ENCODE measurements at regions not wholly inside any gene's neighbourhood (a gene's known extent, or its start where the extent isn't known, plus 50 kb on each side); places are given as distances from the start of the nearest gene placed in this dataset.

GRCh38 chr3:76405196-76405595, 619.8 kb upstream of the ZNF717 start:
- no peak for DNase-seq (ENCODE audit: low read depth)

- no peak for DNase-seq (ENCODE audit: low read depth)
Observed at GRCh38 chr3:76410762-76411281, 625.5 kb upstream of the ZNF717 start.

DNA sequence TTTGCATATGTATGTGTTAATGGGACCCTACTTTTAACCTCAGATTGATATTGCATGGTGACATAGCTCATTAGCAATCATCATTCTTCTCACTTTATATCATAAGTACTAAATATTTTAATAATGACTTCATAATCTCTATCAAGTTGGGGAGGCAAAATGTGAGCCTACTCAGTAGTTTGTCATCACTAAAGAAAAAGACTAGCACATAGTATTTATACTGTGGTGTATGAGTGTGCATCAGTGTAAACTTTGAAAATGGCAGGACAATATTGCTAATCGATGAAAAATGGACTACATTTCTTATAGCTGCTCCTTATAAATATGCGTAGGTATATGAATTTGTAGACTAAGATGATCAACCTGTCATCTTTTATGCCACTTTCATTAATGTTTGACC, 624.5 kb upstream of the ROBO2 start:
- no peak for DNase-seq (ENCODE audit: low read depth)

- no peak for DNase-seq (ENCODE audit: low read depth)
Observed at GRCh38 chr3:76429581-76430177, 610.2 kb upstream of the ROBO2 start.

GRCh38 chr3:76432396-76432795, 607.5 kb upstream of the ROBO2 start:
- DNase-seq (ENCODE audit: low read depth) = no peak

DNA sequence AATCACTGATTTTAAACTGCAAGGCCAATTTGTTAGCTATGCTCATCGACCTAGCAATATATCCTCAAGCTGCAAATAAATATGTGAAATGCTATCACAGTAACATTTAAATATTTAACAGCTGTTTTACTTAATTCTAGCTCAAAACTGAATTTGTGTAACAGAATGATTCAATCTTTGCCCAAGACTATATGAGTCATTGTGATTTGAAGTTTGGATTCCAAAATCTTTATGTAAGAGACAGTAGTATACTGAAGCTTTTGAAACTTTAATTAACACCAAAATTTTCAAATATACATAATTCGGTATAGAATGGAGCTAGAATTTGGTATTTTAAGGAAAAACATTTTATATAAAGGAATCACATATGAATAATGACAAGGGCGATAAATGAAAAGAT, 603.0 kb upstream of the ROBO2 start:
- DNase-seq (ENCODE audit: low read depth) = no peak

DNA sequence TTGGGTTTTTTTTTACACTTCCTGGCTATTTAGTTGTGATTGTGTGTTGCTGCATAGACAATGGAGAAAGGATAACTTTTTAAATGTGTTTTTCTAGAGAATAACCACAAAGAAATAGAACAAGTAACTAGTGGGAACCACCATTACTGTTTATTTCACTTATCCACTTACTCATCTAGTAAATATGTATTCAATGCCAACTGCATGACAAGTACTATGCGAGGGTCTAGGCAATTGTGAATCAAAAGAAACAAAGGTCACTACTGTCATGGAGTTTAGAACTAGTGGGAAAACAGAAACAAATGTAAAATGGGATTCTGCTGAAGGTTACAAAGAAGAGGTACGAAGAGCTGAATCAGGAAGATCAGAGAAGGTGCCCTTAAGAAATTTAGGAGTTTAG, 600.9 kb upstream of the ROBO2 start:
- DNase-seq (ENCODE audit: low read depth) = peak; percentile 42

- DNase-seq (ENCODE audit: low read depth) = no peak
Observed at GRCh38 chr3:76442374-76442915, 597.5 kb upstream of the ROBO2 start.

- no peak for DNase-seq (ENCODE audit: low read depth)
Observed at GRCh38 chr3:76456322-76456721, 583.6 kb upstream of the ROBO2 start.

- no peak for DNase-seq (ENCODE audit: low read depth)
Observed at GRCh38 chr3:76463501-76463900, 576.4 kb upstream of the ROBO2 start.

DNA sequence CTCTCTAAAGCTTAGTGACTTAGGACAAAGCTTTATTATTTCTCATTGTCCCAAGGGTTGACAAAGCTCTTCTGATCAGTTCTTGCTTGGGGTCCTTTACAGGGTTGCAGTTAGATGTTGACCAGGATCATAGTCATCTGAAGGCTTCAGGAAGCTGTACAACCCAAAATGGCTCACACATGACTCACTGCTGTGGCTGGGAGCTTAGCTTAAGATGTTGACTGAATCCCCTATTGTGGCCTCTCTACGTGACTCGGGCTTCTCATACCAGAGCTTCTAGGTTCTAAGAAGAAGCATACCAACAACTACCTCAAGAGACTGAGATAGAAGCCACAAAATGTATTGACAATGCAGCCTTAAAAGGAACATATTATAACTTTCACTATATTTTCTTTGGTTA, 569.6 kb upstream of the ROBO2 start:
- DNase-seq (ENCODE audit: low read depth) = peak; percentile 88

DNA sequence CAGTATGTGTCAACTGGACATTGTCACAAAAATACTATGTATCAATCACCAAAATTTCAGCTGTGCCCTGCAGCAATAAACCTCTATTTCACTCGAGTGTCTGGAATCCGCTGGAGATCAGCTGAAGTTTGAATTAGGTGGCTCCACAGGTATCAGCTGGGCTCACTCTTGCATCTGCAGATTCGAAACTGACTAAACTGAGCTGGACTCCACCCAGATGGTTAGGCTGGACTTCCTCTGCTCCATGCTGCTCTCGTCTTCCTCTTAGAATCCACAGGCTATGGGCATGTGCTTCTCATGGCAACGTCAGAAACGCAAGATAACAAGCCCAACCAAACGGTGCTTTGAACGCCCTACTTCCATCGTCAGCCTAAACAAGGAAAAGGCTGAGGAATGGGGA, 565.3 kb upstream of the ROBO2 start:
- DNase-seq (ENCODE audit: low read depth) = no peak

GRCh38 chr3:76479161-76479650, 560.7 kb upstream of the ROBO2 start:
- DNase-seq (ENCODE audit: low read depth) = no peak

- no peak for DNase-seq (ENCODE audit: low read depth)
Observed at GRCh38 chr3:76482510-76482909, 557.4 kb upstream of the ROBO2 start.

DNA sequence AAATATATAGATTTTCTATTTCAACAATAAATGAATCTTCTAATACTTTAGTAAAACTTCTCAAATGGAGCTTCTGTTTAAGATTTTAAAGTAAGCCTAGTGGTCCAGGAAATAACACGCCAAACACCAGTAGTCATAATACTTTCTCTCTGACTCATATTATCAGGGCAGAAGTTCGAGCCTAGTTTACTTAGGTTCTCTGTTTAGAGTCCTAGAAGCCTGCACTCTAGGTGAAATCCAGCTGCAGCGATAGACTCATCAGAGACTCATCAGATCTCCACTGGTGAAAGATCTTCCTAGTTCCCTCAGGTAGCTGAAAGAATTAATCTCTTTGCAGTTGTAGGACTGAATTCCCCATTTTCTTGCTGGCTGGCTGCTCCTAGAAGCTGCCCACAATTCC, 552.5 kb upstream of the ROBO2 start:
- DNase-seq (ENCODE audit: low read depth) = peak; percentile 68

- DNase-seq (ENCODE audit: low read depth) = no peak
Observed at GRCh38 chr3:76490064-76490463, 549.8 kb upstream of the ROBO2 start.

DNA sequence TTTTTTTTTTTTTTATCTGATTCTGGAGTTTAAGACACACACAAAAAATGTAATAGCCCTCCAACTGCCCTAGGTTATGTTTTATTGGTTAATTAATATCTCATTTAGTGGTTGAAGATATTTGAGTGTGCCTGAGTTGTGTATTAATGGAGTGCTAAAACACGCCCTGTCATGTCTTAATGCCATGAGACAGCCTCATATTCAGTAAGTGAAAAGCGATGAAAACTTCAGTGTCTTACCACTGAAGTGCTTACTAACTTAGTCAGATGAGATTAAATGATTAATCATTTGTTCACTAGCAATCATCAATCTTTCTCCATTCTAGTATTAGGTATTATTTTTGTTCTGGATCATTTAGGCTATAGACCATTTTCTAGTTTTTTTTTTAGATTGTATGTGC, 544.7 kb upstream of the ROBO2 start:
- no peak for DNase-seq (ENCODE audit: low read depth)

DNA sequence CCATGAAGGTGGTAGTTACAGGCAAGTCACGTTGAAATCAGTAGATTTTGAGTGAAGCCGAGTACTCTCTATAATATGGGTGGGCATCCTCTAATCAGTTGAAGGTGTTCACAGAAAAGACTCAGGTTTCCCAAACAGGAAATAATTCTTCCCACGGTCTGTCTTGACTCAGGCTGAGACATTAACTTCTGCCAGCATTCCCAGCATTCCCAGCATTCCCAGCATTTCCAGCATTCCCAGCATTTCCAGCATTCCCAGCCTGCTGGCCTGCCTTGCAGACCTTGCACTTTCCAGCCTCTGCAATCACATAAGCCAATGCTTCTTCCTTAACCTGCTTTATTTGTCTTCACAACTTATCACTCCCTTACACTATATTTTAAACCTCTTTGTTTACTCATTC, 542.3 kb upstream of the ROBO2 start:
- DNase-seq (ENCODE audit: low read depth) = peak; percentile 64

DNA sequence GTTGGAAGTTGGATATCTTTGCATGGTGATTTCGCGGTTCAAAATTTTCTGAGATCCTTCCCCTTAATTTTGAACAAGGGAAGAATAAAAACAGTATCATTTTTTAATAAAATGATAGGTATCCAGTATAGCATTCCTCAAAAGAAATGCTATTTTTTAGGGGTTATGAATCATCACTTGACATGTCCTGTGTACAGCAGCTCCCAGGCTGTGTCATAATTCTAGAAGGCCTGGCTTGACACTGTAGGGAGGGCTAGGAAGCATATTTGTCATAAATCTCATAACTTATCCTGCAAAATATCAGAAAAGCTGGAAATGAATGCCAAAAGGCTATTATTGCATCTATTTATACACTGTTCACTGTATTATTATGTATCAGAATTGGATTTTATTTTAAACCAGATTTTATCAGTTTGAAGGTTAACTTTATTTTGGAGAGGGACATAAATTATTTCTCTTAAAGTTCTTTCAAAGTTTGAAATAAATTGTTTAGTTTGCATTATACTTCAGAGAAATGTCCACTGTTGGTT, 539.1 kb upstream of the ROBO2 start:
- DNase-seq (ENCODE audit: low read depth) = peak; percentile 10

DNA sequence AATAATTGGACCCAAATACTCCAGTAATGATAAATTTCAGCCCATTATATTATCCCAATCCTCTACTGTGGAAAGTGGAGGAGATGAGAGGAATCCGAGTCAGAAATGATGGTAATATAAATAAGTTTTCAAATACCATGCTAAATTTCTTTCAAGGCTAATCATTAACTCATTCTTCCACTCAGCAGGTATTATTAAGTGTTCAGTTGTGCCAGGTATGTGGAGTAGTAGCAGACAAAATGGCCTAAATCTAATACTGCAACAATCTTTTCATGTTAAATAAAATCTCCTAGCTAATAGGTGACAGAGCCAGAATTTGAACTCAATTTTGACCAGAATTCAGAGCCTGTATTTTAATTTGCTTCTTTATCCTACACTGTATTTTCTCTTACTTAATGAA, 538.6 kb upstream of the ROBO2 start:
- no peak for DNase-seq (ENCODE audit: low read depth)

- no peak for DNase-seq (ENCODE audit: low read depth)
Observed at GRCh38 chr3:76502076-76502475, 537.8 kb upstream of the ROBO2 start.

GRCh38 chr3:76505202-76505845, 534.6 kb upstream of the ROBO2 start:
- DNase-seq (ENCODE audit: low read depth) = peak; percentile 4
